Neural cell (in vitro differentiated cells): ENCODE measurements at regions not wholly inside any gene's neighbourhood (a gene's known extent, or its start where the extent isn't known, plus 50 kb on each side); places are given as distances from the start of the nearest gene placed in this dataset.

ENCODE experiments used
- H2AFZ ChIP-seq: fragments of 200-600, 300-800 bp; sonication (generic), shearing (Covaris generic); 2 replicates; pipeline ENCODE4 v1.6.0; 2014; ENCODE audit warnings: low read depth, mild to moderate bottlenecking, antibody characterized with exemption, low read length, moderate library complexity
- H3F3A ChIP-seq: fragments of 200-600 bp; shearing (Covaris generic); 2 replicates; pipeline ENCODE4 v1.6.1; 2016; ENCODE audit warnings: mild to moderate bottlenecking, moderate library complexity, mixed read lengths, antibody characterized with exemption, low read length; ENCODE audit not compliant: insufficient read depth, poor library complexity, severe bottlenecking
- H3K27ac ChIP-seq: fragments of 200-600, 300-800 bp; sonication (generic), shearing (Covaris generic); 2 replicates; pipeline ENCODE4 v1.5.1; 2014; ENCODE audit warnings: mild to moderate bottlenecking, low read length, moderate library complexity
- H3K27me3 ChIP-seq: fragments of 300-800, 200-600 bp; sonication (generic), shearing (Covaris generic); 2 replicates; pipeline ENCODE4 v1.6.0; 2014; ENCODE audit warnings: mild to moderate bottlenecking, low read depth, low read length, moderate library complexity; ENCODE audit not compliant: insufficient read depth
- H3K36me3 ChIP-seq: fragments of 300-800, 200-600 bp; sonication (generic), shearing (Covaris generic); 2 replicates; pipeline ENCODE4 v1.5.1; 2014; ENCODE audit warnings: mild to moderate bottlenecking, antibody characterized with exemption, low read length, moderate library complexity; ENCODE audit not compliant: insufficient read depth
- H3K4me2 ChIP-seq: fragments of 300-800, 200-600 bp; sonication (generic), shearing (Covaris generic); 2 replicates; pipeline ENCODE4 v1.6.0; 2014; ENCODE audit warnings: mild to moderate bottlenecking, low read length
- H3K4me3 ChIP-seq: fragments of 300-800, 200-600 bp; sonication (generic), shearing (Covaris generic); 2 replicates; pipeline ENCODE4 v1.5.1; 2014; ENCODE audit warnings: mild to moderate bottlenecking, low read length, moderate library complexity
- H3K79me2 ChIP-seq: fragments of 200-600 bp; shearing (Covaris generic); replicated peaks from 2 replicates; pipeline ENCODE4 v1.6.0; 2014; ENCODE audit warnings: mild to moderate bottlenecking, low read length, moderate library complexity; ENCODE audit not compliant: insufficient read depth
- H3K9ac ChIP-seq: fragments of 300-800, 200-600 bp; sonication (generic), shearing (Covaris generic); 2 replicates; pipeline ENCODE4 v1.6.1; 2016; ENCODE audit warnings: mild to moderate bottlenecking, low read length, mixed read lengths
- H3K9me2 ChIP-seq: fragments of 200-600 bp; shearing (Covaris generic); 2 replicates; pipeline ENCODE4 v1.6.1; 2016; ENCODE audit warnings: mild to moderate bottlenecking, low read length, mixed read lengths; ENCODE audit not compliant: insufficient read depth
- H3K9me3 ChIP-seq: fragments of 200-600, 300-800 bp; sonication (generic), shearing (Covaris generic); 2 replicates; pipeline ENCODE4 v1.6.1; 2016; ENCODE audit warnings: mild to moderate bottlenecking, mixed run types, low read length, moderate library complexity, mixed read lengths
- H4K20me1 ChIP-seq: fragments of 200-600 bp; shearing (Covaris generic); 2 replicates; pipeline ENCODE4 v1.6.1; 2016; ENCODE audit warnings: mild to moderate bottlenecking, mixed run types; ENCODE audit not compliant: insufficient read depth
- CTCF ChIP-seq: fragments of 450-650 bp; IDR thresholded peaks from 2 replicates; pipeline ENCODE4 v1.5.1; 2014; ENCODE audit warnings: antibody characterized with exemption, mild to moderate bottlenecking, moderate library complexity; ENCODE audit not compliant: poor library complexity, severe bottlenecking
- EP300 ChIP-seq: fragments of 450-650 bp; conservative IDR thresholded peaks from 2 replicates; pipeline ENCODE4 v1.6.1; 2014; ENCODE audit warnings: antibody characterized with exemption, mild to moderate bottlenecking, moderate library complexity; ENCODE audit not compliant: poor library complexity, severe bottlenecking
- EZH2 ChIP-seq: fragments of 200-600, 300-800 bp; shearing (Covaris generic), sonication (generic); IDR thresholded peaks from 2 replicates; pipeline ENCODE4 v1.6.1; 2014; ENCODE audit warnings: antibody characterized with exemption, low read length, borderline replicate concordance, mild to moderate bottlenecking; ENCODE audit not compliant: insufficient read depth, poor library complexity, severe bottlenecking
- MXI1 ChIP-seq: fragments of 450-650 bp; conservative IDR thresholded peaks from 2 replicates; pipeline ENCODE4 v1.6.1; 2014; ENCODE audit warnings: antibody characterized with exemption, mild to moderate bottlenecking; ENCODE audit not compliant: poor library complexity, severe bottlenecking
- POLR2AphosphoS5 ChIP-seq: IDR thresholded peaks from 2 replicates; pipeline ENCODE4 v1.6.1; 2012
- RAD21 ChIP-seq: fragments of 450-650 bp; conservative IDR thresholded peaks from 2 replicates; pipeline ENCODE4 v1.6.1; 2014; ENCODE audit warnings: antibody characterized with exemption, mild to moderate bottlenecking, moderate library complexity
- REST ChIP-seq: IDR thresholded peaks from 2 replicates; pipeline ENCODE4 v1.6.1; 2012; ENCODE audit warnings: borderline replicate concordance
- SMC3 ChIP-seq: fragments of 450-650 bp; conservative IDR thresholded peaks from 2 replicates; pipeline ENCODE4 v1.6.1; 2014; ENCODE audit warnings: antibody characterized with exemption, mild to moderate bottlenecking, moderate library complexity; ENCODE audit not compliant: poor library complexity
- TAF1 ChIP-seq: IDR thresholded peaks from 2 replicates; pipeline ENCODE4 v1.6.1; 2012; ENCODE audit warnings: low read depth

- Histone ChIP-seq H3K36me3 (no peaks in the 10 kb centered on the region), H3K27ac (no peak overlapping the region), H4K20me1 (no peaks in the 10 kb centered on the region), H3F3A (no peaks in the 10 kb centered on the region), H3K9me3 (no peaks in the 10 kb centered on the region), H2AFZ (no peak overlapping the region), H3K4me2 (no peak overlapping the region), H3K79me2 (no peaks in the 10 kb centered on the region), H3K4me3 (no peak overlapping the region), H3K27me3 (no peaks in the 10 kb centered on the region), H3K9ac (no peak overlapping the region), H3K9me2 (no peaks in the 10 kb centered on the region)
- TF ChIP-seq SMC3 (no peak), RAD21 (no peak), MXI1 (no peak), EZH2 (no peak), REST (no peak), POLR2AphosphoS5 (no peak), TAF1 (no peak), CTCF (no peak)
Measured at GRCh38 chr13:64007339-64007738, 2591.7 kb upstream of the PCDH20 start.

GRCh38 chr13:64000321-64000720, 2584.7 kb upstream of the PCDH20 start:
- H3F3A ChIP-seq: no peaks in the 10 kb centered on the region
- no peak for TF ChIP-seq POLR2AphosphoS5
- TF ChIP-seq CTCF: no peak
- no peak for TF ChIP-seq RAD21
- no peak for TF ChIP-seq MXI1
- TF ChIP-seq TAF1: no peak
- no peak for TF ChIP-seq REST
- TF ChIP-seq SMC3: no peak
- TF ChIP-seq EZH2: no peak
- no peak for TF ChIP-seq EP300
- H3K9me3 ChIP-seq: no peaks in the 10 kb centered on the region
- no peaks in the 10 kb centered on the region for H3K36me3 ChIP-seq
- H3K4me3 ChIP-seq: no peak overlapping the region
- no peak overlapping the region for H2AFZ ChIP-seq
- H3K9ac ChIP-seq: no peak overlapping the region
- no peak overlapping the region for H3K4me2 ChIP-seq
- no peaks in the 10 kb centered on the region for H3K27me3 ChIP-seq
- H3K27ac ChIP-seq: no peak overlapping the region
- H4K20me1 ChIP-seq: no peaks in the 10 kb centered on the region
- no peaks in the 10 kb centered on the region for H3K79me2 ChIP-seq
- no peaks in the 10 kb centered on the region for H3K9me2 ChIP-seq
